OCI-LY1 (cell line): ENCODE measurements at regions not wholly inside any gene's neighbourhood (a gene's known extent, or its start where the extent isn't known, plus 50 kb on each side); places are given as distances from the start of the nearest gene placed in this dataset.

Experiments used
- EZH2 ChIP-seq: fragments of 200-600 bp; sonication (generic), shearing (Covaris generic); IDR thresholded peaks from 2 replicates; pipeline ENCODE4 v1.8.0; 2017; ENCODE audit warnings: borderline replicate concordance, mixed run types, mild to moderate bottlenecking, antibody characterized with exemption, low read length, moderate library complexity, mixed read lengths
- TF ChIP-seq, protein P1 (sequence below): fragments of 200-600 bp; sonication (generic), shearing (Covaris generic); IDR thresholded peaks from 2 replicates; pipeline ENCODE4 v1.5.1; 2017; ENCODE audit warnings: mild to moderate bottlenecking, antibody characterized with exemption, low read length, moderate library complexity, mixed read lengths

DNA sequence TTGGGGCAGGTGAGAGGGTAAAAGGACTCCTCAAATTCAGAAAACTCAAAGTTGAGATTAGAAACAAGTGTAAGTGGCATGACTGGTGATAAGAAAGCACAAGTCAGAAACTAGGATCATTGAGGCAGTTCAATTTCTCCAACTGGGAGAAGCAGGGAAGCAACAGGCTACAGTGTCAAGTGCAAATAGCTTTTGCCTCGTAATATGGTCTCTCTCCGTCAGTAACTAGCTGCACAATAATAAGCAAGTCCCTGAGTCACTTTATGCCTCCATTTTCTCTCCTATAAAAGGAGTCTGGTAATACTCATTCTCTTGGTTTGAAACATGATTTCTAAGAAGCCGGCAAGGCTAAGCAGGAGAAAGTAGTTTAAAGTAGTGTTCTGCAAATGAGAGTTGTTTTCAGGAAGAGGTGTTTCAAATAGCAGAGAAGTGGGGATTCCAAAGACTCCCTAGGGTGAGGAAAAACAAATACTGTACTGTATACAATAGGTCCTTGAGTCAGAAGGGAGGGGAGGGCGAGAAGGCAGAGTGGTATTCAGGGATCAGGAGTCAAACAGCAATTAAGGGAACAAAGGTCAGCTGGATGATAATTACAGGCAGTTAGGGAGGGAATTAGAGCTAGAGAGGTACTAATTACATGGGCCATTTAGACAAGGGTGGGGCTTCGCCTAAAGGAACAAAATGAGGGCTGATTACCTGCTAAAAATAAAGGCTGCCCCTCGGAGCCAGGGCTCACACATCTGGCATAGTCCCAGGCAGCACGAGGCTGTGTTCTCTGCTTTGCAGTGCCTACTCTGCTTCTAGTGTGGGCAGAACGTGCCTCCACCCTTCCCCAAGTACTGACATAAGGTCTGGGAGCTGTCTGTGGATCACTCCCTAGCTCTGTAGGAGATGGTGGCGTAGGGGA lies 96.0 kb upstream of the BDNF start:
- TF ChIP-seq, protein P1, sequence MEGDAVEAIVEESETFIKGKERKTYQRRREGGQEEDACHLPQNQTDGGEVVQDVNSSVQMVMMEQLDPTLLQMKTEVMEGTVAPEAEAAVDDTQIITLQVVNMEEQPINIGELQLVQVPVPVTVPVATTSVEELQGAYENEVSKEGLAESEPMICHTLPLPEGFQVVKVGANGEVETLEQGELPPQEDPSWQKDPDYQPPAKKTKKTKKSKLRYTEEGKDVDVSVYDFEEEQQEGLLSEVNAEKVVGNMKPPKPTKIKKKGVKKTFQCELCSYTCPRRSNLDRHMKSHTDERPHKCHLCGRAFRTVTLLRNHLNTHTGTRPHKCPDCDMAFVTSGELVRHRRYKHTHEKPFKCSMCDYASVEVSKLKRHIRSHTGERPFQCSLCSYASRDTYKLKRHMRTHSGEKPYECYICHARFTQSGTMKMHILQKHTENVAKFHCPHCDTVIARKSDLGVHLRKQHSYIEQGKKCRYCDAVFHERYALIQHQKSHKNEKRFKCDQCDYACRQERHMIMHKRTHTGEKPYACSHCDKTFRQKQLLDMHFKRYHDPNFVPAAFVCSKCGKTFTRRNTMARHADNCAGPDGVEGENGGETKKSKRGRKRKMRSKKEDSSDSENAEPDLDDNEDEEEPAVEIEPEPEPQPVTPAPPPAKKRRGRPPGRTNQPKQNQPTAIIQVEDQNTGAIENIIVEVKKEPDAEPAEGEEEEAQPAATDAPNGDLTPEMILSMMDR = no peak
- TF ChIP-seq EZH2 = no peak
